Mesodermal cell (in vitro differentiated cells): ENCODE measurements at regions not wholly inside any gene's neighbourhood (a gene's known extent, or its start where the extent isn't known, plus 50 kb on each side); places are given as distances from the start of the nearest gene placed in this dataset.
"Not testable (repeated sequence)": the region's sequence is repeated elsewhere in the genome, so short reads cannot be mapped to it uniquely, and the experiment has no call there.

Experiments
- H3K27ac ChIP-seq: 2 replicates; pipeline ENCODE4 v1.7.0; 2013; ENCODE audit warnings: mild to moderate bottlenecking, low read depth, low read length, moderate library complexity; ENCODE audit not compliant: severe bottlenecking
- H3K36me3 ChIP-seq: 2 replicates; pipeline ENCODE4 v1.7.1; 2013; ENCODE audit warnings: mild to moderate bottlenecking, low read length, moderate library complexity; ENCODE audit not compliant: control insufficient read depth, insufficient read depth
- H3K4me1 ChIP-seq: one replicate; pipeline ENCODE4 v1.7.1; 2013; ENCODE audit warnings: mild to moderate bottlenecking, low read length; ENCODE audit not compliant: insufficient read depth, control insufficient read depth, poor library complexity, severe bottlenecking
- H3K4me3 ChIP-seq: 2 replicates; pipeline ENCODE4 v1.7.0; 2013; ENCODE audit warnings: low read length, control low read depth, mild to moderate bottlenecking; ENCODE audit not compliant: insufficient read depth, poor library complexity, severe bottlenecking; ENCODE audit errors: extremely low read depth
- H3K9me3 ChIP-seq: 2 replicates; pipeline ENCODE4 v1.7.1; 2013; ENCODE audit warnings: mild to moderate bottlenecking, low read length, moderate library complexity; ENCODE audit not compliant: control insufficient read depth
- WGBS, 2 experiments: methylation state at CpG; one replicate each; pipeline ENCODE4 v1.1.5; 2013; ENCODE audit warnings: missing lambda C conversion rate in 2 of 2; ENCODE audit not compliant: insufficient coverage in 2 of 2; 5-methylcytosine and 5-hydroxymethylcytosine counted together

- no peak overlapping the region for H3K27ac ChIP-seq
- WGBS, 2 experiments, result 94 to 100% methylated on average over 4 to 6 of the region's 6 CpGs
- H3K9me3 ChIP-seq, result no peaks in the 10 kb centered on the region
- H3K4me1 ChIP-seq, result no peaks in the 10 kb centered on the region
- H3K4me3 ChIP-seq, result no peak overlapping the region
- H3K36me3 ChIP-seq, result no peaks in the 10 kb centered on the region
Observed at GRCh38 chr14:22243971-22244581, 344.9 kb downstream of the DAD1 start.

- H3K4me3 ChIP-seq, H3K9me3 ChIP-seq, H3K4me1 ChIP-seq, H3K36me3 ChIP-seq, H3K27ac ChIP-seq: not testable (repeated sequence)
- 83% methylated on average over 1 of the region's 3 CpGs; no CpG with 5 or more reads in 1 of the 2 experiments for WGBS, 2 experiments
Observed at GRCh38 chr14:22238320-22238719, 350.7 kb downstream of the DAD1 start.

DNA sequence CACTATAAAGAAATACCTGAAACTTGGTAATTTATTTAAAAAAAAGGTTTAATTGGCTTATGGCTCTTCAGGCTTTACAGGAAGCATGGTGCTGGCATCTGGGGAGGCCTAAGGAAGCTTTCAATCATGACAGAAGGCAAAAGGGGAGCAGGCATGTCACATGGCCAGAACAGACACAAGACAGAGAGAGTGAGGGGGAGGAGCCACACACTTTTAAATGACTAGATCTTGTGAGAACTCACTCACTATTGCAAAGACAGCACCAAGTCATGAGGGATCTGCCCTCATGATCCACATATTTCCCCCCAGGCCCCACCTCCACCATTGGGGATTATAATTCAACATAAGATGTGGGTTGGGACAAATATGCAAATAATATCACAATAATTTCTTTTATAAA lies 355.6 kb downstream of the DAD1 start:
- no peaks in the 10 kb centered on the region for H3K4me1 ChIP-seq
- peaks cover 13% of the 10 kb centered on the region for H3K9me3 ChIP-seq
- no peaks in the 10 kb centered on the region for H3K36me3 ChIP-seq
- no peak overlapping the region for H3K4me3 ChIP-seq
- no peak overlapping the region for H3K27ac ChIP-seq

DNA sequence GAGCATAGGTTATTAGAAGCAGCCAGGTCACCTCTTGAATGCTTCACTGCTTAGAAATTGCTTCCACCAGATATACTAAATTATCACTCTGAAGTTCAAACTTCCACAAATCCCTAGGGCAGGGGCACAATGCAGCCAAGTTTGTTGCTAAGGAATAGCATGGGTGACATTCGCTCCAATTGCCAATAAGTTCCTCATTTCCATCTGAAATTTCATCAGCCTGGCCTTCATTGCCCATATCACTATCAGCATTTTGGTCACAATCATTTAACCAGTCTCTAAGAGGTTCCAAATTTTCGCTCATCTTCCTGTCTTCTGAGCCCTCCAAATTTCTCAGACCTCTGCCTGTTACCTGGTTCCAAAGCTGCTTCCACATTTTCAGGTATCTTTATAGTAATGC lies 356.1 kb downstream of the DAD1 start:
- peaks cover 13% of the 10 kb centered on the region for H3K9me3 ChIP-seq
- H3K4me1 ChIP-seq, result no peaks in the 10 kb centered on the region
- H3K27ac ChIP-seq, result no peak overlapping the region
- no peaks in the 10 kb centered on the region for H3K36me3 ChIP-seq
- 36 to 50% methylated on average over 2 of the region's 2 CpGs for WGBS, 2 experiments
- no peak overlapping the region for H3K4me3 ChIP-seq

GRCh38 chr14:22232486-22232885 lies 356.5 kb downstream of the DAD1 start:
- Histone ChIP-seq H3K4me1 (no peaks in the 10 kb centered on the region), H3K9me3 (peaks cover 13% of the 10 kb centered on the region), H3K36me3 (no peaks in the 10 kb centered on the region), H3K27ac (no peak overlapping the region), H3K4me3 (no peak overlapping the region)

- Histone ChIP-seq H3K9me3 (peaks cover 13% of the 10 kb centered on the region), H3K4me3 (no peak overlapping the region), H3K4me1 (no peaks in the 10 kb centered on the region), H3K27ac (no peak overlapping the region), H3K36me3 (no peaks in the 10 kb centered on the region)
- 83% methylated on average over 1 of the region's 1 CpG; no CpG with 5 or more reads in 1 of the 2 experiments for WGBS, 2 experiments
Observed at GRCh38 chr14:22231018-22231417, 358.0 kb downstream of the DAD1 start.

DNA sequence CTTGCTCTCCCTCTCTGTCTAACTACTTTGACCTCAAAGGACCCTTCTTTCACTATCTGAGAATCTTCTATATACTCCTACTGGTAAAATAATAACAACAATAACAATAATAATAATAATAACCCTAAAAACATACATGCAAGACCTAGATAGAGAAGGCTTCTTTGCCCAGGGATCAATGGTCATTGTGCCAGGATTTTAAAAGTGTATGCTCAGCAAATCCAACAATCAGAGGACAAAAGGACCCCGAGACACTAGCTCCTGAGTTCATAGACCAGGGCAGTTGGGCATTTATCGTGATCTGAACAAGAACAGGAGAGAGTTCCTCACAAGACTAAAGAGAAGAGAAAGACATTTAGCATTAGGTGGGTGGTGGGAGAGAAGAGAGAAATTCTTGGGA lies 358.5 kb downstream of the DAD1 start:
- Histone ChIP-seq H3K4me1 (no peaks in the 10 kb centered on the region), H3K27ac (no peak overlapping the region), H3K36me3 (no peaks in the 10 kb centered on the region), H3K9me3 (peaks cover 13% of the 10 kb centered on the region), H3K4me3 (no peak overlapping the region)
- WGBS, 2 experiments, result 100% methylated on average over 1 of the region's 2 CpGs; no CpG with 5 or more reads in 1 of the 2 experiments

- Histone ChIP-seq H3K4me1 (no peaks in the 10 kb centered on the region), H3K4me3 (no peak overlapping the region), H3K36me3 (no peaks in the 10 kb centered on the region), H3K27ac (no peak overlapping the region), H3K9me3 (peaks cover 2% of the 10 kb centered on the region)
- WGBS, 2 experiments, result 100% methylated on average over 2 to 4 of the region's 4 CpGs
Observed at GRCh38 chr14:22227084-22227483, 361.9 kb downstream of the DAD1 start.

- 84 to 92% methylated on average over 3 to 6 of the region's 8 CpGs for WGBS, 2 experiments
- no peak overlapping the region for H3K27ac ChIP-seq
- H3K4me1 ChIP-seq, result no peaks in the 10 kb centered on the region
- no peaks in the 10 kb centered on the region for H3K36me3 ChIP-seq
- H3K9me3 ChIP-seq, result no peaks in the 10 kb centered on the region
- H3K4me3 ChIP-seq, result no peak overlapping the region
Observed at GRCh38 chr14:22226381-22226780, 362.6 kb downstream of the DAD1 start.

- H3K4me3 ChIP-seq, result no peak overlapping the region
- no peaks in the 10 kb centered on the region for H3K9me3 ChIP-seq
- no peak overlapping the region for H3K27ac ChIP-seq
- 86% methylated on average over 2 of the region's 4 CpGs; no CpG with 5 or more reads in 1 of the 2 experiments for WGBS, 2 experiments
- no peaks in the 10 kb centered on the region for H3K36me3 ChIP-seq
- H3K4me1 ChIP-seq, result no peaks in the 10 kb centered on the region
Observed at GRCh38 chr14:22225516-22226140, 363.4 kb downstream of the DAD1 start.

DNA sequence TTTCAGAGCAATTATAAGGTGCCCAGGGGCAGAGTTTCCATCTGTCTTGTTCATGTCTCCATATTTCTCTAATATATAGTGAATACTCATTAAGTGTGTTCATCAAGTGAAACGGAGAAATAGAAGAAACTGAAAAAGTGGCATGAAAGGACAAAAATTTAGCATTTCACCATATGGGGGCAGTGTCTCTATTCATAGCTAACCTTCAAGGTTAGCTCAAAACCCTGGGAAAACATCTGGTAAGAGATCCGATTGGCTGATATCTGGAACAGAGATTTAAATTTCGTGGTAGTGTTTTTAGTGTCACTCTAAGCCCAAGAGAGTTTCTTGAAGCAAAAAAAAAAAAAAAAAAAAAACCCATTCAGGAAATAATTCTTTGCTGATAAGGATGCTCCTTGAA lies 367.5 kb downstream of the DAD1 start:
- Histone ChIP-seq H3K27ac (no peak overlapping the region), H3K36me3 (no peaks in the 10 kb centered on the region), H3K4me3 (no peak overlapping the region), H3K4me1 (no peaks in the 10 kb centered on the region), H3K9me3 (no peaks in the 10 kb centered on the region)
- WGBS, 2 experiments, result 80% methylated on average over 1 of the region's 3 CpGs; no CpG with 5 or more reads in 1 of the 2 experiments
